HG03066 (cell line): ENCODE measurements at regions not wholly inside any gene's neighbourhood (a gene's known extent, or its start where the extent isn't known, plus 50 kb on each side); places are given as distances from the start of the nearest gene placed in this dataset.

Source experiments
- ATAC-seq: cut with Tn5 transposase; IDR thresholded peaks from one replicate; pipeline ENCODE4 v1.9.1; 2021; ENCODE audit warnings: low read depth; ENCODE audit not compliant: unreplicated experiment

DNA sequence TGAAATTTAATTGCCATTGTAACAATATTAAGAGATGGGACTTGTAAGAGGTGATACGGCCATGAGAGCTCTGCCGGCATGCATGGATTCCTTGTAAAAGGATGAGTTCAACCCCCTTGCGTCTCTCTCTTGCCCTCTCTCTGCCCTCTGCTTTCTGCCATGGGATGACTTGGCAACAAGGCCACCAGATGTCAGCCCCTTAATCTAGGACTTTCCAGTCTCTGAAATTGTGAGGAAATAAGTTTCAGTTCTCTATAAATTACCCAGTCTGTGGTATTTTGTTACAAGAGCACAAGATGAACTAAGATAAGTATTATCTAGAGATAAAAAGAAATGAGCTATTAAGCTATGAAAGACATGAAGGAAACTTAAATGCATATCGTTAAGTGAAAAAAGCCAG is 145.7 kb upstream of the AHR start:
- ATAC-seq: peak; percentile 37

DNA sequence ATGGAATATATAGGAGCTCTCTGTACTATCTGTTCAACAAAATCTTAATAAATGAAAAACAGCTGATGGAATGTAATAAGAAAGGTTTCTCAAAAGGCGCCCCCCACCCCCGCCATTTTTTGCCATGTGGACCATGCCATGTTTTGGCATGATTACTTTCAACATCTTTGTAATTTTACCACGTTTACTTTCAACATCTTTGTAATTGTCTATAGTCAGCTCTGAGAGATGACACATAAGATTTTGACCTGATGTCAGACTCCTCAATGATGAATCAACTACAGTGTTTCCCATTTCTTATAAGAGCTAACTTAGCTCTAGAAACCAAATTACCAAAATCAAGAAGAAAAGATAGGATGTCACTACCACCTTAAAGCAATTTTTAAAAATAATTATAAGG is 144.9 kb upstream of the AHR start:
- no peak for ATAC-seq

DNA sequence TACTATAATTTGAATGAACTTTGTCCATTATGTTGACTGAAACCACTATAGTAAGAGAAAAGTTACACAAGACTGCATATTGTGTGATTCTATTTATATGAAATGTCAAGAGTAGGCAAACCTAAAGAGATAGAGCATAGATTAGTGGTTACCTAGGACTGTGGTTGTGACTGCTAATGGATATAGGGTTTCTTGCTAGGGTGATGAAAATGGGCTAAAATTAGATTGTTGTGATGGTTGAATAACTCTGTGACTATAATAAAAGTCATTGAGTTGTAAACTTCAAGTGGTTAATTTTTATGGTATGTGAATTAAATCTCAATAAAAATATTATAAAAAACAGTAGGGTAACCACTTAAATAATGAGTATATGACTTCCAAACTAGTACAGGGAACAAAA is 142.9 kb upstream of the AHR start:
- no peak for ATAC-seq

- ATAC-seq: no peak
Observed at GRCh38 chr7:17158261-17158660, 140.2 kb upstream of the AHR start.

DNA sequence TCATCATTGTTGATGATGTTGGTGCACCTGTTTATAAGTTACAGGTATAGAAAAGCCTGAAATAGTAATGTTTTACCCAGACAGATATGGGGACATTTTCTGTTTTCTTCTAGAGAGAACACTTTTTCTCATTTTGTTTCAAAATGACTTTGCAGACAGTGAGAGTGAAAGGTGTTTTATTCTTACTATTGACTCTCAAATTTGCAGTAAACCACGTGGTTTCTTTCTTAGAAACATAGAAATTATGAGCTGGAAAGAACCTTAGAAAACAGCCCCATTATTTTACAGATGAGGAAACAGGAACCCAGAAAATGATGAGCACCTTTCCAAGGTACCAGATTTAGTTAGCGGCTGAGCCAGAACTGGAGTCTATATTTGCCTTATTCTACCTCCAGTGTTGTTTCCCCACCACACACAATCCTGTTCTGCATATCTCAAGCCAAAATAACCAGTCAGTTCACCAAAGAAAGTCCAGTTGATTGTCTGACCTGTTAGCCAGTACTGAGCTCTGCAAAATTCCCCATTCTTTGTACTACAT is 138.9 kb upstream of the AHR start:
- peak; percentile 73 for ATAC-seq

- ATAC-seq: peak; percentile 94
Observed at GRCh38 chr7:17166824-17167379, 131.6 kb upstream of the AHR start.

GRCh38 chr7:17168416-17168815 is 130.0 kb upstream of the AHR start:
- ATAC-seq: no peak

DNA sequence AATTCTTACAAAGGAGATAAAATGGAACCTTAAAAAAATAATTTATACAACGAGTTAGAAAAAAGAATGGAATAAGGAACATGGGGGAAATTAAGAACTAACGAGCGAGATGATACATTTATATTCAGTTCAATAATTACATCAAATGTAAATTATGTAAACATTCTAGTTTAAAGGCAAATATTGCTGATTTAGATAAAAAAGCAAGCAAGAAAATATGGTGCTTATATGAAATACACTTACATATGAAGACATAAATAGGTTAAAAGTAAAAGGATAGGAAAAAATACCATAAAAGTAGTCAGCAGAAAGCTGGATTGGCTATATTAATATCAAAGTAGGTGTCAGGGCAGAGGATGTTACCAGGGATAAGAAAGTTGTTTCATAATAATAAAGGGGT is 127.0 kb upstream of the AHR start:
- ATAC-seq: no peak

GRCh38 chr7:17176371-17177032 is 122.0 kb upstream of the AHR start:
- ATAC-seq: no peak

- ATAC-seq: no peak
Observed at GRCh38 chr7:17178545-17178944, 119.9 kb upstream of the AHR start.

GRCh38 chr7:17181482-17181881 is 117.0 kb upstream of the AHR start:
- no peak for ATAC-seq

DNA sequence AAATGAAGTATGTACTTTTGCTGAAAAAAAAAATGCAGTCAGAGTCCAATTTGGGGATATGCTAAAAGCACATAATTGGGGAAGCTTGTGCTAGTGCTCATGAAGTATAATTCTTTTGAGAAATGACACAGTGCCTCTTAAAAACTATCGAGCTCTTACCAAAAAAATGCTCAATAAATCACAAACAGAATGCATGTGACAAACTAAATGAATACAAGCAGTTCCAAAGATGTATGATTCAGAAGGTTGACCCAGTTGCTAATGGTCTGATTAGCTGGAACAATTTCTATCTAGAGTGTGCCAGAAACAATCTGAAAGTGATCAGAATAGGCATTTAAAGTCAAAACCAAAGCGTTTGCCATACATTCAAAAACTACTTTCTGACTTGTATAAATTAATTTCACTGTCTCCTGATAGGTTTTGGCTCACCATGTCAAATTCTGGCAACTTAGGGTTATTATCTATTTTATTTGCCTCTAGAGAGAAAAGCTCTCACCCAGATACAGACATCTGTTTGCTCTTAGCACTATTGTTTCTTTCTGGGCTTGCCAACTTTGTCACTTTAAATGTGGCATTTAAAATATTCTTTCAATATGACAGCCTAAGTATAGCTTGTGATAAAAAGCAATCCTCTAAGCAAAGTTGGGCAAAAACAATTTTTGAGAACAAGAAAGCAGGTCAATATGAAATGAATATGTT is 114.7 kb upstream of the AHR start:
- ATAC-seq: no peak

- peak; percentile 19 for ATAC-seq
Observed at GRCh38 chr7:17184805-17185689, 113.4 kb upstream of the AHR start.

- ATAC-seq: peak; percentile 99
Observed at GRCh38 chr7:17185690-17186070, 112.8 kb upstream of the AHR start.

- no peak for ATAC-seq
Observed at GRCh38 chr7:17186745-17187530, 111.5 kb upstream of the AHR start.

DNA sequence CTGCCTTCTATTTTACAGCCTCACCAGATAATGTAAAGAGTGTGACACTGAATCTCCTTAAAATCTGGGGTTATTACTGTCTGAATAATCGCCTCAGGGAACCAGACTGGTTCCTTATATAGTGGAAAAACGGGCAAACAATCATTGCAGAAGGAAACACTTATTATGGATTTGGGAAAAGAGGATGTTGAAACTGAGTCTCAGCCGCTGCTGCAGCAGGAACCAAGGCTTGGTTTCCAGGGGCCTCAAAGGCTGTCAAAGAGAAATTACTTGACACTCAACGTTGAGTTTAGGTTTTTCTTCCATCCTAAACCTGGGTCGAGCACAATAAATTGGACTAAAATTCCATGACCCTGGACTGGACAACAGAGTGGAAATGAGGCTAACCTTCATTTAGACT is 103.8 kb upstream of the AHR start:
- no peak for ATAC-seq

DNA sequence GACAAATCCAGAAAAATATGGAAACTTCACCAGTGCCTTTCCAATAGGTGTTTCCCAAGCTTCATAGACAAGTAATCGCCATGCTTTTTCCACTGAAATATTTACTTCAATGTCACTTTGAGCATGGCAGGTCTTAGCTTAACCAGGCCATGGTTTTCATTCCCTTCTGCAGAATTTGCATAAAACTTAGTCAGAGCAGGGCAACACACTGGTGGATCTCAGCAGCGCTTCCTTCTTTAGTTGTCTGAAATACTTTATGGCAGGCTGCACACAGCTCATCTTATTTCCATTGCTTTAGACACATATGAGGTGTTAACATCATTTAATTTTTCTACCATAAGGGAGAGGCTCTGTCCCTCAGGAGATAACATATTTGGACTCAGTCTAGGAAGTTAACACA is 102.9 kb upstream of the AHR start:
- ATAC-seq: peak; percentile 79

DNA sequence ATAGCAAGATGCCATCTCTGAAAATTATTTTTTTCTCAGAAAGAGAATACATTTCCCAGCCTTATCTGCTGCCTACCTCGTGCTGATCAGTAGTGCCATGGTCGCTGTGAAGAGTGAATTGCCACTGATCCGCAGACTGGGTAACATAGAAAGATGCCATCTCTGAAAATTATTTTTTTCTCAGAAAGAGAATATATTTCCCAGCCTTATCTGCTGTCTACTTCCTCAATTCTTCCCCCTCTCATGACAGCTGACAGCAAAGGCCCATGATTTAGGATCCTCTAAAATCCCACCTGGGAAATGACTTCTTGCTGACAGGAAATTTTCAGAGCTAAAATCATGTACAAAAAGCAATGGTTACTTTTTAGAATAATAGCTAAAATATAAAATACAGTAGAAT is 92.5 kb upstream of the AHR start:
- ATAC-seq: no peak

DNA sequence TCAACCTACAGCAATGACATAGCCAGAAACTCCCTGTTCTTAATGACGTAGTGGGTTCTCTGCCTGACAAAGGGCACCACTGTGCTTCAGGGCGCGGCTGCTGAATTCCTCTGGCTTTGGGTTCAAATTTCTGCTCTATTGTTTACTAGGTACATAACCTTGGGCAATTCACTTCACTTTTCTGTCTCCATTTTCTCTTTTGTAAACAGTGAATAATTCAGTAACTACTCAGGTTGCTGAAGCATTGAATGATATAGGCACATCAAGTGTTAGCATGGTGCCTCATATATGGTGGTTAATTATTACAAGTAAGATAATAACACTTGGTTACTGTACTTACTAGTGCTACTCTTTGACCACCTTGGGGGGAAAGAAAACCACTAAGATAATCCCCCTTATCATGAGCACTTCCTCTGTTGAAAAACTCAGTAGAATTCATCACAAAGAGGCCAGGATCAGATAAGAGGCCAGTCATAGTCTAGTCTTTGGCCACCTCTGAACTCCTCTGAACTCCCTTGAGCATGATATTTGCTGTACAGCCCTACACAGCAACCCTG is 92.0 kb upstream of the AHR start:
- no peak for ATAC-seq

DNA sequence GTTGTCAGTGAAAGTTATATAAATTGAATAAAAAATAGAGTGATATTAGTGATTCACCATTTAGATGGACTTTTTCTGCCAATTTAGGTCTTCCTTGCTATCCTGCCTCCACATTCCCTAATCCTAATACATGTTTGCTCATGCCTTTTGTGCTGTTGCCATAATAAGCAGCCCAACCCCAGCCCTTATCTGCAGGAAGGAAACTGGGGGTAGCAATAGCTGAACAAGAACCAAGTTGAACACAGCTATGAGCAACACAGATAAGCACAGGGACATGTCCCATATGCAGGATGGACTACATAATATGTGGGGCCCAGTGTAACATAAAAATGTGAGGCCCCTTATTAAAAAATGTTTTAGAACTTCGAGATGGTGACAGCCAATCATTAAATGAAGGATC is 91.2 kb upstream of the AHR start:
- no peak for ATAC-seq
